GM12874 (cell line): ENCODE measurements at regions not wholly inside any gene's neighbourhood (a gene's known extent, or its start where the extent isn't known, plus 50 kb on each side); places are given as distances from the start of the nearest gene placed in this dataset.

ENCODE experiments used
- CTCF ChIP-seq: IDR thresholded peaks from 2 replicates; pipeline ENCODE4 v1.5.1; 2011; ENCODE audit warnings: low read depth, mild to moderate bottlenecking, control low read depth, low read length, moderate library complexity; ENCODE audit not compliant: insufficient read depth

- TF ChIP-seq CTCF, result no peak
Observed at GRCh38 chr7:88465600-88465999, 158.9 kb upstream of the STEAP4 start.

- no peak for TF ChIP-seq CTCF
Observed at GRCh38 chr7:88462799-88463198, 156.1 kb upstream of the STEAP4 start.

GRCh38 chr7:88460650-88461049, 154.0 kb upstream of the STEAP4 start:
- TF ChIP-seq CTCF, result no peak

GRCh38 chr7:88458946-88459345, 152.3 kb upstream of the STEAP4 start:
- no peak for TF ChIP-seq CTCF

- no peak for TF ChIP-seq CTCF
Observed at GRCh38 chr7:88458279-88458678, 151.6 kb upstream of the STEAP4 start.

- no peak for TF ChIP-seq CTCF
Observed at GRCh38 chr7:88457320-88457719, 150.6 kb upstream of the STEAP4 start.

GRCh38 chr7:88456490-88456889, 149.8 kb upstream of the STEAP4 start:
- no peak for TF ChIP-seq CTCF

GRCh38 chr7:88455696-88456095, 149.0 kb upstream of the STEAP4 start:
- TF ChIP-seq CTCF, result no peak
